GM13977 (cell line): ENCODE measurements at regions not wholly inside any gene's neighbourhood (a gene's known extent, or its start where the extent isn't known, plus 50 kb on each side); places are given as distances from the start of the nearest gene placed in this dataset.

Experiments used
- DNase-seq: peaks from one replicate; pipeline ENCODE4 v3.0.0; 2012; ENCODE audit warnings: low spot score
- CTCF ChIP-seq: IDR thresholded peaks from 2 replicates; pipeline ENCODE4 v1.5.1; 2012; ENCODE audit warnings: mild to moderate bottlenecking, control low read depth; ENCODE audit not compliant: insufficient read depth; ENCODE audit errors: extremely low read depth, missing control alignments
- in situ Hi-C: fragments of 300-500 bp; cut with MboI; formaldehyde crosslinking; loops from one replicate; pipeline ENCODE4 v1.12.0; 2022; ENCODE audit warnings: low sequenced_read_pairs, low pct_unique_long_range_greater_than_20kb, mixed read lengths, inconsistent platforms; ENCODE audit not compliant: unreplicated experiment

GRCh38 chr10:31644931-31645633 lies 283.5 kb downstream of the ARHGAP12 start:
- no peak for TF ChIP-seq CTCF
- no peak for DNase-seq
- in situ Hi-C loops = no loop called here

GRCh38 chr10:31642281-31642680 lies 286.4 kb downstream of the ARHGAP12 start:
- no peak for TF ChIP-seq CTCF
- in situ Hi-C loops = no loop called here
- no peak for DNase-seq

GRCh38 chr10:31635415-31636065 lies 293.1 kb downstream of the ARHGAP12 start:
- in situ Hi-C loops = no loop called here
- TF ChIP-seq CTCF = no peak
- DNase-seq = no peak

GRCh38 chr10:31635009-31635408 lies 293.6 kb downstream of the ARHGAP12 start:
- no peak for DNase-seq
- TF ChIP-seq CTCF = no peak
- in situ Hi-C loops = no loop called here

GRCh38 chr10:31630861-31631567 lies 297.6 kb downstream of the ARHGAP12 start:
- in situ Hi-C loops = no loop called here
- TF ChIP-seq CTCF = no peak
- DNase-seq = no peak

- no peak for DNase-seq
- in situ Hi-C loops = no loop called here
- TF ChIP-seq CTCF = no peak
Measured at GRCh38 chr10:31625566-31625965, 303.1 kb downstream of the ARHGAP12 start.
